ENCODE measurements at regions not wholly inside any gene's neighbourhood (a gene's known extent, or its start where the extent isn't known, plus 50 kb on each side); places are given as distances from the start of the nearest gene placed in this dataset.

- TF ChIP-seq FOXP1 (CRISPR knock-in tag; IDR thresholded peaks at IDR 0.05; ENCODE audit: borderline replicate concordance): no peak
- TF ChIP-seq JUN (CRISPR knock-in tag; IDR thresholded peaks at IDR 0.05): no peak
- TF ChIP-seq ATF2 (CRISPR knock-in tag; IDR thresholded peaks at IDR 0.05; ENCODE audit: borderline replicate concordance, low read depth): no peak
- TF ChIP-seq E2F5 (CRISPR knock-in tag; IDR thresholded peaks at IDR 0.05): no peak
- no peak for TF ChIP-seq CTCF (IDR thresholded peaks at IDR 0.05)
- no peak for TF ChIP-seq ZBTB21 (CRISPR knock-in tag; IDR thresholded peaks at IDR 0.05; ENCODE audit: borderline replicate concordance)
- TF ChIP-seq USF1 (CRISPR knock-in tag; IDR thresholded peaks at IDR 0.05): no peak
- TF ChIP-seq FOXJ3 (CRISPR knock-in tag; IDR thresholded peaks at IDR 0.05; ENCODE audit: borderline replicate concordance): no peak
- TF ChIP-seq HMGXB4 (CRISPR knock-in tag; IDR thresholded peaks at IDR 0.05): no peak
- no peak for TF ChIP-seq E2F4 (CRISPR knock-in tag; IDR thresholded peaks at IDR 0.05; ENCODE audit: borderline replicate concordance, low read depth)
- no peak for TF ChIP-seq CREM (CRISPR knock-in tag; IDR thresholded peaks at IDR 0.05)
- no peak for TF ChIP-seq ESRRA (CRISPR knock-in tag; IDR thresholded peaks at IDR 0.05; ENCODE audit: borderline replicate concordance)
- TF ChIP-seq AFF4 (CRISPR knock-in tag; IDR thresholded peaks at IDR 0.05; ENCODE audit: borderline replicate concordance): no peak
Measured at GRCh38 chr4:127364911-127365310, 267.8 kb upstream of the INTU start.
